Lower leg skin (tissue), 3 donors: ENCODE measurements at regions not wholly inside any gene's neighbourhood (a gene's known extent, or its start where the extent isn't known, plus 50 kb on each side); places are given as distances from the start of the nearest gene placed in this dataset.

Experiments used
- CTCF ChIP-seq, 3 donors: fragments of 450-650 bp; IDR thresholded peaks; one replicate each; pipeline ENCODE4 v1.5.1; 2016; ENCODE audit warnings: antibody characterized with exemption in 3 of 3, mild to moderate bottlenecking in 3 of 3, moderate library complexity in 2 of 3
- POLR2A ChIP-seq, 2 donors: fragments of 450-650 bp; IDR thresholded peaks; one replicate each; pipeline ENCODE4 v1.6.1; 2016 to 2017; ENCODE audit warnings: antibody characterized with exemption in 2 of 2, mild to moderate bottlenecking in 1 of 2, moderate library complexity in 1 of 2

- TF ChIP-seq POLR2A (IDR thresholded peaks at IDR 0.05) (no peak), CTCF (IDR thresholded peaks at IDR 0.05) (no peak)
These were observed 463.7 kb upstream of the NBEA start for GRCh38 chr13:34478376-34478775.
